ENCODE measurements at regions not wholly inside any gene's neighbourhood (a gene's known extent, or its start where the extent isn't known, plus 50 kb on each side); places are given as distances from the start of the nearest gene placed in this dataset.
"Not testable (repeated sequence)": the region's sequence is repeated elsewhere in the genome, so short reads cannot be mapped to it uniquely, and the experiment has no call there.

- H3K4me1 ChIP-seq (ENCODE audit: control insufficient read depth, insufficient read depth, low read length, poor library complexity, severe bottlenecking): no peaks in the 10 kb centered on the region
- no peaks in the 10 kb centered on the region for H3K36me3 ChIP-seq (ENCODE audit: control insufficient read depth, insufficient read depth, low read length)
- Mint-ChIP-seq H3K9me3 (peaks cover 0 to 3% (median 0%) of the 10 kb centered on the region in 7 donors), H3K27ac (no peak overlapping the region), H3K27me3 (peaks cover 26% of the 10 kb centered on the region), H3K36me3 (no peaks in the 10 kb centered on the region), H3K4me1 (peaks cover 0 to 8% (median 4%) of the 10 kb centered on the region in 4 donors), H3K4me3 (no peak overlapping the region)
- H3K27ac ChIP-seq (ENCODE audit: insufficient read depth, low read length, poor library complexity, severe bottlenecking): no peak overlapping the region
- H3K9me3 ChIP-seq (ENCODE audit: control insufficient read depth in 2 of 2, low read length in 2 of 2): no peaks in the 10 kb centered on the region
- ATAC-seq (ENCODE audit: low read depth in 2 of 2) (no peak), DNase-seq (no peak)
- no peaks in the 10 kb centered on the region for H3K27me3 ChIP-seq (ENCODE audit: control insufficient read depth, insufficient read depth, low read length)
- H3K4me3 ChIP-seq (ENCODE audit: low read depth, low read length): no peak overlapping the region
These were observed 64.0 kb upstream of the TARDBP start for GRCh38 chr1:10948463-10948775.

GRCh38 chr1:10950316-10951172 is 61.9 kb upstream of the TARDBP start:
- Histone ChIP-seq H3K27ac (ENCODE audit: insufficient read depth, low read length, poor library complexity, severe bottlenecking) (no peak overlapping the region), H3K9me3 (ENCODE audit: control insufficient read depth in 2 of 2, low read length in 2 of 2) (no peaks in the 10 kb centered on the region), H3K4me1 (ENCODE audit: control insufficient read depth, insufficient read depth, low read length, poor library complexity, severe bottlenecking) (no peaks in the 10 kb centered on the region), H3K27me3 (ENCODE audit: control insufficient read depth, insufficient read depth, low read length) (no peaks in the 10 kb centered on the region), H3K4me3 (ENCODE audit: low read depth, low read length) (no peak overlapping the region), H3K36me3 (ENCODE audit: control insufficient read depth, insufficient read depth, low read length) (no peaks in the 10 kb centered on the region)
- Mint-ChIP-seq H3K4me1 (peaks cover 0 to 2% (median 0%) of the 10 kb centered on the region in 4 donors), H3K27ac (no peak overlapping the region), H3K27me3 (peaks cover 15% of the 10 kb centered on the region), H3K36me3 (no peaks in the 10 kb centered on the region), H3K9me3 (peaks cover 0 to 2% (median 0%) of the 10 kb centered on the region in 7 donors), H3K4me3 (no peak overlapping the region)
- ATAC-seq (ENCODE audit: low read depth in 2 of 2) (no peak), DNase-seq (no peak)

- not testable (repeated sequence) for H3K4me1 ChIP-seq (ENCODE audit: control insufficient read depth, insufficient read depth, low read length, poor library complexity, severe bottlenecking); H3K36me3 Mint-ChIP-seq; ATAC-seq (ENCODE audit: low read depth in 2 of 2); H3K27ac ChIP-seq (ENCODE audit: insufficient read depth, low read length, poor library complexity, severe bottlenecking); H3K4me3 Mint-ChIP-seq; H3K27me3 ChIP-seq (ENCODE audit: control insufficient read depth, insufficient read depth, low read length); H3K36me3 ChIP-seq (ENCODE audit: control insufficient read depth, insufficient read depth, low read length); DNase-seq; H3K9me3 Mint-ChIP-seq; H3K27ac Mint-ChIP-seq; H3K4me3 ChIP-seq (ENCODE audit: low read depth, low read length); H3K9me3 ChIP-seq (ENCODE audit: control insufficient read depth in 2 of 2, low read length in 2 of 2); H3K4me1 Mint-ChIP-seq
- peaks cover 13% of the 10 kb centered on the region for H3K27me3 Mint-ChIP-seq
These were observed 61.2 kb upstream of the TARDBP start for GRCh38 chr1:10951298-10951697.

GRCh38 chr1:10951961-10952360 is 60.5 kb upstream of the TARDBP start:
- Histone ChIP-seq H3K27ac (ENCODE audit: insufficient read depth, low read length, poor library complexity, severe bottlenecking) (no peak overlapping the region), H3K9me3 (ENCODE audit: control insufficient read depth in 2 of 2, low read length in 2 of 2) (no peaks in the 10 kb centered on the region), H3K27me3 (ENCODE audit: control insufficient read depth, insufficient read depth, low read length) (no peaks in the 10 kb centered on the region), H3K4me3 (ENCODE audit: low read depth, low read length) (no peak overlapping the region), H3K36me3 (ENCODE audit: control insufficient read depth, insufficient read depth, low read length) (no peaks in the 10 kb centered on the region), H3K4me1 (ENCODE audit: control insufficient read depth, insufficient read depth, low read length, poor library complexity, severe bottlenecking) (no peaks in the 10 kb centered on the region)
- no peaks in the 10 kb centered on the region for H3K4me1 Mint-ChIP-seq
- no peaks in the 10 kb centered on the region for H3K36me3 Mint-ChIP-seq
- peak overlapping the region in 1 of 3 donors; percentile 5 for H3K27ac Mint-ChIP-seq
- peaks cover 0 to 2% (median 0%) of the 10 kb centered on the region in 7 donors for H3K9me3 Mint-ChIP-seq
- ATAC-seq (ENCODE audit: low read depth in 2 of 2): no peak
- DNase-seq: no peak
- no peak overlapping the region for H3K4me3 Mint-ChIP-seq
- peaks cover 13% of the 10 kb centered on the region for H3K27me3 Mint-ChIP-seq

- Mint-ChIP-seq H3K9me3 (peaks cover 0 to 2% (median 0%) of the 10 kb centered on the region in 7 donors), H3K36me3 (no peaks in the 10 kb centered on the region), H3K27me3 (peaks cover 13% of the 10 kb centered on the region), H3K4me1 (no peaks in the 10 kb centered on the region), H3K4me3 (no peak overlapping the region), H3K27ac (no peak overlapping the region)
- no peaks in the 10 kb centered on the region for H3K36me3 ChIP-seq (ENCODE audit: control insufficient read depth, insufficient read depth, low read length)
- no peak overlapping the region for H3K27ac ChIP-seq (ENCODE audit: insufficient read depth, low read length, poor library complexity, severe bottlenecking)
- ATAC-seq (ENCODE audit: low read depth in 2 of 2) (no peak), DNase-seq (no peak)
- H3K9me3 ChIP-seq (ENCODE audit: control insufficient read depth in 2 of 2, low read length in 2 of 2): no peaks in the 10 kb centered on the region
- H3K4me1 ChIP-seq (ENCODE audit: control insufficient read depth, insufficient read depth, low read length, poor library complexity, severe bottlenecking): no peaks in the 10 kb centered on the region
- H3K4me3 ChIP-seq (ENCODE audit: low read depth, low read length): no peak overlapping the region
- no peaks in the 10 kb centered on the region for H3K27me3 ChIP-seq (ENCODE audit: control insufficient read depth, insufficient read depth, low read length)
These were observed 58.8 kb upstream of the TARDBP start for GRCh38 chr1:10953505-10954193.

- Histone ChIP-seq H3K27me3 (ENCODE audit: control insufficient read depth, insufficient read depth, low read length) (no peaks in the 10 kb centered on the region), H3K4me1 (ENCODE audit: control insufficient read depth, insufficient read depth, low read length, poor library complexity, severe bottlenecking) (peaks cover 6% of the 10 kb centered on the region), H3K9me3 (ENCODE audit: control insufficient read depth in 2 of 2, low read length in 2 of 2) (no peaks in the 10 kb centered on the region), H3K4me3 (ENCODE audit: low read depth, low read length) (no peak overlapping the region), H3K27ac (ENCODE audit: insufficient read depth, low read length, poor library complexity, severe bottlenecking) (no peak overlapping the region), H3K36me3 (ENCODE audit: control insufficient read depth, insufficient read depth, low read length) (no peaks in the 10 kb centered on the region)
- Mint-ChIP-seq H3K9me3 (peaks cover 0 to 2% (median 0%) of the 10 kb centered on the region in 7 donors), H3K27ac (peak overlapping the region in 2 of 3 donors; percentile 15 to 49), H3K27me3 (peaks cover 22% of the 10 kb centered on the region), H3K4me3 (no peak overlapping the region), H3K4me1 (no peaks in the 10 kb centered on the region), H3K36me3 (no peaks in the 10 kb centered on the region)
- ATAC-seq (ENCODE audit: low read depth in 2 of 2) (no peak), DNase-seq (no peak)
These were observed 55.3 kb upstream of the TARDBP start for GRCh38 chr1:10957133-10957532.

GRCh38 chr1:10958614-10959013 is 53.8 kb upstream of the TARDBP start:
- Mint-ChIP-seq H3K4me3 (no peak overlapping the region), H3K27me3 (peaks cover 20% of the 10 kb centered on the region), H3K9me3 (peaks cover 0 to 2% (median 0%) of the 10 kb centered on the region in 7 donors), H3K36me3 (no peaks in the 10 kb centered on the region), H3K4me1 (no peaks in the 10 kb centered on the region), H3K27ac (no peak overlapping the region)
- Histone ChIP-seq H3K9me3 (ENCODE audit: control insufficient read depth in 2 of 2, low read length in 2 of 2) (no peaks in the 10 kb centered on the region), H3K27ac (ENCODE audit: insufficient read depth, low read length, poor library complexity, severe bottlenecking) (no peak overlapping the region), H3K4me3 (ENCODE audit: low read depth, low read length) (no peak overlapping the region), H3K36me3 (ENCODE audit: control insufficient read depth, insufficient read depth, low read length) (no peaks in the 10 kb centered on the region), H3K27me3 (ENCODE audit: control insufficient read depth, insufficient read depth, low read length) (no peaks in the 10 kb centered on the region), H3K4me1 (ENCODE audit: control insufficient read depth, insufficient read depth, low read length, poor library complexity, severe bottlenecking) (peaks cover 6% of the 10 kb centered on the region)
- DNase-seq (no peak), ATAC-seq (ENCODE audit: low read depth in 2 of 2) (no peak)
